Kasumi-1 (cell line): ENCODE measurements at regions not wholly inside any gene's neighbourhood (a gene's known extent, or its start where the extent isn't known, plus 50 kb on each side); places are given as distances from the start of the nearest gene placed in this dataset.

Source experiments
- DNase-seq, 2 experiments: peaks; one replicate each; lab custom pipeline; 2025; lab: John Stamatoyannopoulos, UW

- no peak for DNase-seq
These were observed 299.9 kb upstream of the SFRP2 start for GRCh38 chr4:154088741-154089140.

- no peak for DNase-seq
These were observed 297.4 kb upstream of the SFRP2 start for GRCh38 chr4:154086247-154086646.

- no peak for DNase-seq
These were observed 296.0 kb upstream of the SFRP2 start for GRCh38 chr4:154084864-154085263.

DNA sequence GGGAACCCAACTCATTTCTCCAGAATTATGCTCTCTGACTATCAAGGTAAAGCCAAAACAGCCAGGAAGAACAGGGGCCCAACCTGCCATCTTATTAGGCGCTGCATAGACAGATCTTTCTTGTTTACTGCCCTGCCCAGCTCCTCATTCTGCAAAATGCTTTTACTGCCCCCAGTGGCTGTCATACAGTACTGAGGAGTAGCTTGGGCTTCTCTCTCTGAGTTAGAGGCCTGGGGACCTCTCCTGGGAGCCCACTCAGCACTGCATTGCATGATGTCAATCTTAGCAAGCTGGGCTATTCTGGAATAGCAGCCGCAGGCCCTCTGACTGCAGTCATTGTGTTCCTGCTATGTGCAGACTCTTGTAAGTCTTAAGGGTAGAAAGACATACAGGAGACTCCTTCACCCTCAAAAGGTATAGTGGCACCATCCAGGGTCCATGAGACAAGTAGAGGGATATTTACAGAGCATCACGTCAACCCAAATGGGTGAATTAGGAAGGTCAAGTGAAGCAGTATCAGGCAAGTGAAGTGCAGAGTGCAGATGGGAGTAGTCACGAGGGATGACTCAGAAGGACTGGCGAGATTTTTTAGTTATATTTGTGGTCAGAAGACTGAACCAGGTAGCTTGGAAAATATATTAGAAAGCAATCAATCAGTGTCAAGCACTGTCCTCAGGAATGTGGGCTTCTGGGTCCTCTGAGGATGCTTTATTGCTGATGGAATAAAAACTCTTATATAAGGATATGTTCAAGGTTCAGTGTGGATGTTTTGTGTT, 294.1 kb upstream of the SFRP2 start:
- peak; percentile 4 to 23 for DNase-seq

GRCh38 chr4:154081391-154081790, 292.5 kb upstream of the SFRP2 start:
- DNase-seq: no peak

- peak in 1 of 2 experiments; percentile 2 for DNase-seq
These were observed 289.8 kb upstream of the SFRP2 start for GRCh38 chr4:154078504-154079350.

GRCh38 chr4:154076921-154077320, 288.0 kb upstream of the SFRP2 start:
- no peak for DNase-seq

- no peak for DNase-seq
These were observed 284.4 kb upstream of the SFRP2 start for GRCh38 chr4:154073107-154073822.

DNA sequence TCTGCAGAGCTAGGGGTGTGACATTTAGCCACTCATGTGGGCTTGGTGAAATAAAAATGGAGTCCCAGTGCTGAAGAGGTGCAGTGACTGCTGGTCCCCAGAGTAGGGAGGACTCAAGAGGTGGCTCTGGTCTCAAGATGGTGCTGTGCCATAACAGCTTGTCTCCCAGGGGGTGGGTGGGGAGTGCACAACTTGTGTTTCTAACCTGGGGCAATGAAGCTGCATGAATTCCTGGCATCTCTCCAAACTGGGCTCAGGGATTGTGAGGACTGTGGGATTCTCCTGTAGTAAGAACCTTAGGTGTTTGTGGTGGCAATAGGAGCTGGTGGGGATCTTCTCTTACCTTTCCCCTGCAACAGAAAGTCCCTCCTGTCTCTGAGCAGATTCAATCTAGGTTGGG, 278.9 kb upstream of the SFRP2 start:
- DNase-seq: no peak

DNA sequence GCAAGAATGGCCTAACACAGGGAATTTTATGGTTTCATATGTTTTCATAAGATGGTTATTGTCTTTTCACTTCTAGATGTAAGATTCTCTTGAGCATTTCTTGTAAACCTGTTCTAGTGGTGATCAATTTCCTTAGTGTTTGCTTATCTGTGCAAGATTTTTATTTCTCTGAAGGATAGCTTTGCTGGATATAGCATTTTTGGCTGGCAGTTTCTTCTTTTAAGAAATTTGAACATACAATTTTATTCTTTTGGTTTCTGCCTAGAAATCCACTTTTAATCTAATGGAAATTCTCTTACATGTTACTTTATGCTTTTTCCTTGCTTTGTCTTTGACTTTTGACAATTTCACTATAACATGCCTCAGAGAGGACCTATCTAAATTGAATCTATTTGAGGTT, 276.5 kb upstream of the SFRP2 start:
- no peak for DNase-seq

DNA sequence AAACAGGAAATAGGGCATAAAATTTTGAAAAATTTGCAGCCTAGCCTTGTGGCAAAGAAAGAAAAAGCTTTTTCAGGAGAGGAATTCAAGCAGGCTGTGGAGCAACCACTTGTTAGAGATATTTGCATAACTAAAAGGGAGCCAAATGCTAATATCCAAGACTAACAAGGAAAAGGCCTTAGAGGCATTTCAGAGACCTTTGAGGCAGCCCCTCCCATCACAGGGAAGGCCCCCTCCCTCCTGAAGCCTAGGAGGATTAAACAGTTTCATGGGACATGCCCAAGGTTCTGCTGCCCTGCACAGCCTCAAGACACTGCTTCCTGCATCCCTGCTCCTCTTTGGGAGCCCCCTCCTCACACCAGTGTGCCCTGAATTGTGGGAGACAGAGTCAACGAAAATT, 275.4 kb upstream of the SFRP2 start:
- DNase-seq: no peak

- DNase-seq: peak; percentile 13 to 17
These were observed 260.7 kb upstream of the SFRP2 start for GRCh38 chr4:154049457-154050181.

DNA sequence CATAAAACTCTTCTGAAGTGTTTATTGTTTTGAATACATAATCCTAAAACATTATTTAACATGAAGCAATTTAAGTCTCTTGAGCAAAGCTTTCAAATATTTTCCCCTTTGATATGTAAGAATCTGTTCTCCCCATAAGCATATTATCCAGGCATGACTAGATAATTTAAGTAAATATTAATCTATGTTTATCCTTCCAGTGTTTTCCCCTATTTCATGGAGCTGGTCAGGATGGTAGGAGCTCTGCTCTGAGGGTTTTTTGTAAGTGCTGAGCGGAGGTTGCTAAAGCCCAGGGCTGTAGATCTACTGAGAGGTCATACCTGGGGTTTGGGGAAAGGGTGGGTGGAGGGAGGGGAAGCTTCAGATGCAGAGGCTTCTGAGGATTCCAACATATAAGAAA, 258.9 kb upstream of the SFRP2 start:
- no peak for DNase-seq

GRCh38 chr4:154044742-154045485, 256.0 kb upstream of the SFRP2 start:
- DNase-seq: no peak

GRCh38 chr4:154044108-154044531, 255.2 kb upstream of the SFRP2 start:
- no peak for DNase-seq

DNA sequence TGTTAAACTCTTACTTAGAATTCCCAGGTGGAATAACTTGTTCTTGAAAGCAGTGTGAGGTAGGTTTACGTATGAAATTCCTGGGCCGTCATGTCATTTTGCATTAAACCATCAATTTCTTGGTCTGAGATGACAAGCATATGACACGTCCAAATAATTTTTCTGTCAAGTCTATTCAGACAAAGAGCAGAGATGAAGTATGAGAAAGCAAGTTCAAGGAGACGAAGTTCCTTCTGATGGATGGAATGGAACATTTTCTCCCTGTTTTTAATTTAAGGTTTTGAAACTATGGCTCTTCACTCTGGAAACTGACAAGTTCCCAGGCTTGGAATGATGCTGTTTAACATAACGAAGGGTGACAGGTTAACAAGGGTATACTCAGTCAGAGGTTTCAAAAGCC, 252.8 kb upstream of the SFRP2 start:
- no peak for DNase-seq

- DNase-seq: no peak
These were observed 250.8 kb upstream of the SFRP2 start for GRCh38 chr4:154039435-154040343.

GRCh38 chr4:154036856-154037255, 248.0 kb upstream of the SFRP2 start:
- DNase-seq: no peak

DNA sequence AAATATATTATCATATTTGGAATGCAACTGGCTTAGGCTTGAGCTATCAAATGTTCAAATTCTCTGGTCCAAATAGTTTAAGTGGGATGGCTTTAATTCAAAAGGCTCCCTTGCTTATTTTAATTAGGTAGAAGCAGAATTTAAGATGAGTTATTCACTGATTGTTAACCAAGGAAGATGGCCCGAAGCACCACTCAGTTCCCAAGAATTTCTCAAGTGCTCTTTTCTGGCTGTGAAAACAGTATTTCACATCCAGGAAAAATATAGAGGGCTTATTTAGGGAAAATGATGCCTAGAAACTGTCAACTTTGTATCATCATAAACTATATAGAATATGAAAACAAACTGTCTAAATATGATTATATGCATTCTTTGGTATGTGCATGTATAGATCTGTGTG, 246.5 kb upstream of the SFRP2 start:
- DNase-seq: no peak

DNA sequence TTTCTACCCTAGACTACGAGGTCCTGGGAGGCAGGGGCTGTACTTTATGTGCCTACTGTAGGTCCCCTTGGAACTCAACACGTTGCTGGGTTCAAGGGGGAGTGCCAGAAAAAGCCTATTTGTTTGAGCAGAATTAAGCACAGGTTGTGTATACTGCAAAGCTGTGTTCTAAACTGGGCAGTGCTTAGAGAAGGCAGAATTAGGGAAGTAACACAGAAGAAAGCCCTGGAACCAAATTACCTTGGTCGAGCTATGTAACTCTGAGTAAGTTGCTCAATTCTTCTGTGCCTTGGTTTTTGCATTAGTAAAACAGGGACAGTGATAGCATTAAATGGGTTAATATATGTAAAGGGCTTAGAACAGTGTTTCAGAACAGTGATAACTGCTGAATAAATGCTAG, 245.0 kb upstream of the SFRP2 start:
- DNase-seq: peak in 1 of 2 experiments; percentile 7
